HG03175 (cell line): ENCODE measurements at regions not wholly inside any gene's neighbourhood (a gene's known extent, or its start where the extent isn't known, plus 50 kb on each side); places are given as distances from the start of the nearest gene placed in this dataset.
"Not testable (repeated sequence)": the region's sequence is repeated elsewhere in the genome, so short reads cannot be mapped to it uniquely, and the experiment has no call there.

Experiments used
- ATAC-seq: cut with Tn5 transposase; IDR thresholded peaks from one replicate; pipeline ENCODE4 v1.9.1; 2021; ENCODE audit warnings: mild to moderate bottlenecking, moderate library complexity; ENCODE audit not compliant: unreplicated experiment

DNA sequence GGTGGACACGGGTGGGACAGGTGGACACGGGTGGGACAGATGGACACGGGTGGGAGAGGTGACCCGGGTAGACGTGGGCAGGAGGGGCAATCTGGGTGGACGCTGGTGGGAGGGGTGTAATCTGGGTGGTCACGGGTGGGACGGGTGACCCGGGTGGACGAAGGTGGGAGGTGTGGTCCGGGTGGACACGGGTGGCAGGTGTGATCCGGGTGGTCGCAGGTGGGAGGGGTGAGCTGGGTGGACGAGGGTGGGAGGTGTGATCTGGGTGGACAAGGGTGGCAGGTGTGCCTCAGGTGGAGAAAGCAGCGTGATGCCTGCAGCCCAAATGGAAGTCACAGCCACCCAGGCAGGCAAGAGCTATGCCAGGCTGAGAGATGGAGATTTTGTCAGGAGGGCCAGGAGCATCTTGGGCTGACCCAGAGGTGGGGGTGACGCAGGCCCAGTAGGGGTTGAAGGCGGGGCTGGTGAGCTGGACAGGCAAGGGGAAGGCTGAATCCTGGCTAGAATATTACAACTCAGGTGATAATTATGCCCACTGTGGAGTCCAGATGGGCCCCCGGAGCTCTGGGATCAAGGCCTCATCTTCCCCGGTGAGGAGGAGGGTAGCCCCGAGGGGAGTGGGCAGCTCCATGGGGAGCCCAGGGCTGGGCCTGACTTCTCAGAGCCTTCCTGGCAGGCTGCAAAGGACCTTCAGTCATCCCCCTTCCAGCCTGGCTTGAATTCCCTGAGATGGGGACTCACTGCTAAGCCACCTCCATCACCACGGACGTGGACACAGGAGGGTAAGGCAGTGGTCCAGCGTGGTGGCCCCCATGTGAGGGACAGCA, 100.0 kb downstream of the ADRA2C start:
- no peak for ATAC-seq

DNA sequence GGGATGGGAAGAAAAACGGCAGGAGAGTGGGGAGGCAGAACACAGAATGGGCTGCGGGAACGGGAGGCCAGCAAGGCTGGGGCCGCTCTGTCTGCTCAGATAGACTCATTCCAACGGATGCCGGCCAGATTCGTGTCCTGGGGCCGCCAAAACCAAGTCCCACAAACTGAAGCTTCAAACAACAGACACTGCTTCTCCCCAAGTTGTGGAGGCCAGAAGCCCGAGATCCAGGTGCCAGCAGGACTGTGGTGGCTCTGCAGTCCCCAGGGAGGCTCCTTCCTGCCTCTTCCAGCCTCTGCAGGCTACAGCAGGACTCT, 100.6 kb downstream of the ADRA2C start:
- ATAC-seq = no peak

- ATAC-seq = no peak
These were observed 101.4 kb downstream of the ADRA2C start for GRCh38 chr4:3867403-3868100.

- no peak for ATAC-seq
These were observed 102.3 kb downstream of the ADRA2C start for GRCh38 chr4:3868211-3869173.

GRCh38 chr4:3869174-3869572, 103.0 kb downstream of the ADRA2C start:
- no peak for ATAC-seq

GRCh38 chr4:3869661-3870566, 103.7 kb downstream of the ADRA2C start:
- no peak for ATAC-seq

DNA sequence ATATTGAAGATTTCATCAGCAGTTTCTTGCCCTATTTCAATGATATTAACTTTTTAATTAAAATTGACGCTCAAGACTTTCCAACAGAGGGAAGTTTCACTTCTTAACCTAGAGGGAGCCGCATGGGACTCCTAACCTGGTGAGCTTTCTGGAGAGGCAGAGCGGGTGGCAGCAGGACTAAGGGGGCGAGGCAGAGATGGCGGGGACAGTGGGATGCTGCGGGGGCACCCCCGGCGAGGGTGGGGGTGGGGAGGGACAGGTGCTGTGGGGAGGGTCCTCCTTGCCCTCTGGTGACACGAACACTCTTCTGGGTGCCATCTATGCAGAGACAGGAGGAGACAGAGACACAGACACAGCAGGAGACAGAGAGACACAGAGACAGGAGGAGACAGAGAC, 104.4 kb downstream of the ADRA2C start:
- no peak for ATAC-seq

DNA sequence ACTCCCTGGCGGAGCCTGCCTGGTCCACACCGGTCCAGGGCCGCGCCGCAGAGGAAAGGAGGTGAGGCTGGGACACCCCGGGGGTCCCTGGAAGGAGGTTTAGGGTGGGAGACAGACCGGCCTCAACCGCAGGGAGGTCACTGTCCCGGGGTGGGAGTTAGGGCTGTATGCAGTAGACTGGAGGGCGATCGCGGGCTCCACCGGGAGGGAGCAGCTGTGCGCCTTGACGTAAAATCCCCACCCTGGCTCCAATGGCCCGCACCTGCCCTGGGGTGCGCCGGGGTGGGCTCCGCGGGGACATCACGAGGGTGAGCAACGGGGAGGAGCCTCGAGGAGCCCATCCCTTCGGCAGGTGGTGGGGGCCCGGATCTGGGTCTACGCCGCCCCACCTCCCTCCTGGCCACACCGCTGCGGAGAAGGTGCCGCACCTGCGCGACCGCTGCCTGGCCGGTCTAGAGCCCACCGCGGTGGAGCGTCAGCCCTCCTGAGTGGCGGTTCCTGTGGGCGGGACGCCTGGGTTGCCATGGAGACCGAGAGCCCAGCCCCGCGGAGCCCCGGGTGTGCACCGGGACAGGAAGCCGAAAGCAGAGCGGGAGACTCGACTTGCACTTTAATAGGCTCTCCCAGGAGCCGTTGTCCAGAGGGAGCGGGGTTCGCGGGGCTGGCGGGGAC, 105.1 kb downstream of the ADRA2C start:
- ATAC-seq = no peak

- no peak for ATAC-seq
These were observed 106.0 kb downstream of the ADRA2C start for GRCh38 chr4:3871881-3872833.

- ATAC-seq = no peak
These were observed 106.7 kb downstream of the ADRA2C start for GRCh38 chr4:3872834-3873313.

GRCh38 chr4:3873408-3874027, 107.3 kb downstream of the ADRA2C start:
- ATAC-seq = no peak

DNA sequence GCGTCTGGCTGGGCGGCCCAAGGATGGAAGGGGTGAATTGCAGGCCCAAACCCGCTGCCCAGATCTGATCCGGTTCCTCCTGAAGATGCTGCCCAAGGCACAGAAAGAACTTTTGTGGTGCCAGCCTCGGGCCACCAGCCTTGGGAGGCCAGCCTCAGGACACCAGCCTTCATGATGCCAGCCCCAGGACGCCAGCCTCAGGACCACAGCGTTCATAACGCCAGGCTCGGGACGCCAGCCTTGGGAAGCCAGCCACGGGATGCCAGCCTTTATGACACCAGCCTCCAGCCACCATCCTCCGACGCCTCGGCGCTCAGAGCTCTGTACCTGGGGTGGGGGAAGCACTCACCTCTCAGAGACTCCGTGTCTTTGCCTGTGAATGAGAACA, 107.8 kb downstream of the ADRA2C start:
- no peak for ATAC-seq

- ATAC-seq = no peak
These were observed 108.4 kb downstream of the ADRA2C start for GRCh38 chr4:3874525-3875110.

GRCh38 chr4:3875466-3875865, 109.3 kb downstream of the ADRA2C start:
- no peak for ATAC-seq

GRCh38 chr4:3876057-3876845, 110.1 kb downstream of the ADRA2C start:
- ATAC-seq = not testable (repeated sequence)

GRCh38 chr4:3877236-3877635, 111.1 kb downstream of the ADRA2C start:
- no peak for ATAC-seq

DNA sequence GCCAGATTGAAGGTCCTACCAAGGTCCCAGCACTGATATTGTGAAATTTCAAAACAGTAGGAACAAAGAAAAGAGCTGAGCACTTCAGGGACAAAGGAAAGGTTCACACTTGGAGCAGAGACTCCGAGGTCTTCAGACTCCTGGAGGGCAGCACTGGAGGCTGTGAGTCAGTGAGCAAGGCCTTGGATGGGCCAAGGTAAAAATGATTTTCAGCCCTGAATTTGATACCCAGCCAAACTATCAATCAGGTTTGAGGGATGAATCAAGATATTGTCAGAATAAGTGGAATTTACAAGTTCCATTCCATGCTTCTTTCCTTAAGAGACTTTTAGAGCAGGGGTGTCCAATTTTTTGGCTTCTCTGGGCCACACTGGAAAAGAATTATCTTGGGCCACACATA, 111.7 kb downstream of the ADRA2C start:
- no peak for ATAC-seq
